Left forelimb (tissue), 1 donor: ENCODE measurements at regions not wholly inside any gene's neighbourhood (a gene's known extent, or its start where the extent isn't known, plus 50 kb on each side); places are given as distances from the start of the nearest gene placed in this dataset.
"Not testable (repeated sequence)": the region's sequence is repeated elsewhere in the genome, so short reads cannot be mapped to it uniquely, and the experiment has no call there.

Experiments
- DNase-seq: peaks from one replicate; pipeline ENCODE4 v3.0.0-alpha.2; 2018; ENCODE audit warnings: low spot score

DNA sequence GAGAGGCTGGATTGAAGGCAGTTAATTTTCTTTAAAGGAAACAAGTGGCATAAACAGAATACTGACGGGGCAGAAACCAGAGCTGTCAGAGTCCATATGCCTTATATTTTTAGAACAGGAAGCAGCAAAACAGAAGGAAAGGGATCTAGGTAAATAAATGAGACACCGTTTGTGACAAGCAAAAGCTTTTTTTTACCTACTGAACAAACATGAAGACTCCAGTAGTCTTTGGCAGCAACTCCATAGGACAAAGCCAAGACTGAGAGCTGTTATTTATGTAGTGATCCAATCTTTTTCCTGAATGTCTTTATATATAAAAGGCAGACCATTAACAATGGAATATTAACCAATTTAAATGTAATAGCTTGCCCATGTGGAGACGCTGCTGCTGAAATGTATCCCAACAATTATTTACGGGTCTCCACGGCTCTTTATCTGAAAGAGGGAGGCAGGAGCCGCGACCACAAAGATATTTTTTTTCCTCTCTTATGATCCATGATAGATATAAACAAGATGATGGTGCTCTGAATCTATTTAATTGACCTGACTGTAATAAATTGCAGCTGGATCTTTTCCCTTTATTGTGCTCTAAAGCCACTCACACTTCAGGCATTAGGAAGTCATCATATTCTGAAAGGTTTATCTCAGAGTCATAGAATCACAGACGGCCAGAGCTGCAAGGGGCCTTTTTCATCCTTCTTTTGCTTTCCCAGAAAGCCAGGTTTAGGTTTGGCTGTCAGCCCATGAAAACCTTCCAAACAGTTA, 687.8 kb downstream of the EFNB2 start:
- no peak for DNase-seq

GRCh38 chr13:105846923-105847322, 688.5 kb downstream of the EFNB2 start:
- DNase-seq = no peak

GRCh38 chr13:105841286-105841685, 694.2 kb downstream of the EFNB2 start:
- no peak for DNase-seq

- no peak for DNase-seq
These were observed 697.2 kb downstream of the EFNB2 start for GRCh38 chr13:105838231-105838630.

DNA sequence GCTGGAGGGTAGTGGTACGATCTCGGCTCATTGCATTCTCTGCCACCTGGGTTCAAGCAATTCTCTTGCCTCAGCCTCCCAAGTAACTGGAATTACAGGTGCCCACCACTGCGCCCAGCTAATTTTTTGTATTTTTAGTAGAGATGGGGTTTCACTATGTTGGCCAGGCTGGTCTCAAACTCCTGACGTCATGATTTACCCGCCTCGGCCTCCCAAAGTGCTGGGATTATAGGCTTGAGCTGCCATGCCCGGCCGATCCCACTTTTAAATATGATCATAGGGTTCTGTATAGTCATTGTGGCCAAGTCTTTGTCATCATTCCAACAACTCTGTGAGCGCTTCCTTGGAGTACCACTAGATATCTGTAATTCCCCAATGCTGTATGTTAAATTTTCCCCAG, 698.2 kb downstream of the EFNB2 start:
- DNase-seq = not testable (repeated sequence)

DNA sequence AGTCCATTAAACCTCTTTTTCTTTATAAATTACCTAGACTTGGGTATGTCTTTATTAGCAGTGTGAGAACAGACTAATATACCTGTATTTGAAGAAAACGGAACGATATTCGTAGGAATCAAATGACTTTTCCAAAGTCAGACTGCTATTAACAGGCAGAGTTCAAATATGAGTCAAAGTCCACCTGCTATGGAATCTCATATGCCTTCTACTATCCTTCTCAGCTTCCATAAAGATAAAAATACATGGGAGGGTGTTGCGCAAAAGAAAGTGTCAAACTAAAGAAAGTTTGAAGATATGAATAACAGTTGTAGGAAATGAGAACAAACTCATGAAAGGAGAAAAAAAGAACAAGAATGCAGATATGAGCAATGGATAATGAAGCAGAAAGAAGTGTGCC, 704.6 kb downstream of the EFNB2 start:
- no peak for DNase-seq

GRCh38 chr13:105827111-105827809, 708.2 kb downstream of the EFNB2 start:
- no peak for DNase-seq

DNA sequence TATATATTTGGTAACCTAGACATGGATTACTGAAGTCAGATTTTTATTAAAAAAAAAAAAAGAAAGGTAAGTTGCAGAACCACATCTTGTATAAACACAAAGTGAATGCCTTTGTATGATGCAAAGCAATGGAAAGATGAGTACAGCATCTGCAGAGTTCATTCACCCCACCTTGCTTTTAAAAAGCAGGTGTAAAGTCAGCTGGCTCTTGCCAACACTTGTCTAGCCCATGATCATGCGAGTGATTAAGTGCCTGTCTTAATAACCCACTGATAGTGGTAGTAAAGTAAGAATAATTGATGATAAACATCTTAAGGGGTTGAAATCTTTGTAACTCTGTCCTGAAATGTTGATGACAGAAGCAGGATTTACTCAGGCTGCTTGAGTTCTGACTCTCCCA, 710.4 kb downstream of the EFNB2 start:
- DNase-seq = no peak

- no peak for DNase-seq
These were observed 714.1 kb downstream of the EFNB2 start for GRCh38 chr13:105821337-105821736.

DNA sequence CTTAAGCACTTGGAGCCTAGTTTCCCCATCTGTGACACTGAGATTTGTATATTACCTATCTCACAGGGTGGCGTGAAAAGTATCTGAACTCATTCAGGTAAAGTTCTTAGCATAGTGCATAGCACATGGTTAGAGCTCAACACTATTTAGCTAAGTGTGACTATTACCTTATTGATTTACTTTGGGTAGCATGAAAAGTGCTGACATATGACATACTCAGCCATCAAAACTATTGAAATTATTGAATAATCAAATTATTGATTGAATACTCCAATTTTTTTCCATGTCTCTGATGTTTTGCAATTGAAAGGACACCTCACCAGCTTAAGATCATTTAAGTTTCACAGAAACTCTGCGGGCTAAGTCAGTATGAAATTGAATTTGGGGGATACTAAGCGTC, 715.0 kb downstream of the EFNB2 start:
- no peak for DNase-seq

GRCh38 chr13:105817498-105817897, 718.0 kb downstream of the EFNB2 start:
- no peak for DNase-seq

GRCh38 chr13:105816994-105817393, 718.5 kb downstream of the EFNB2 start:
- no peak for DNase-seq

- DNase-seq = no peak
These were observed 720.6 kb downstream of the EFNB2 start for GRCh38 chr13:105814902-105815250.

- no peak for DNase-seq
These were observed 721.1 kb downstream of the EFNB2 start for GRCh38 chr13:105814219-105814901.

DNA sequence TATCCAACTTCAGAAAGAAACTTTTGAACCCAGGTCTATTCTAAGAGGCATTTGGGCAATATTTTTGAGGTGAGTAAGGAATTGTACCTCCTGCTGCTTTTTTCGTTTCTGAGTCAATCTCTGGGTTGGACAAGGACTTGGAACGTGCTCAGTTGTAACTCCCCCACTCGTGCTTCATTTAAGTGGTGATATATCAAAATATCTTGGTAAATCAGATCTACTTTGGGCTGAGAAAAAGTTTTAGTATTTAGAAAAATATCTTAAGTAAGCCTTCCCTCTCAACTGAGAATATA, 728.9 kb downstream of the EFNB2 start:
- DNase-seq = no peak

- no peak for DNase-seq
These were observed 729.4 kb downstream of the EFNB2 start for GRCh38 chr13:105805892-105806627.

- DNase-seq = no peak
These were observed 730.8 kb downstream of the EFNB2 start for GRCh38 chr13:105804561-105805190.

- DNase-seq = no peak
These were observed 736.3 kb downstream of the EFNB2 start for GRCh38 chr13:105799155-105799554.

GRCh38 chr13:105798541-105798940, 736.9 kb downstream of the EFNB2 start:
- DNase-seq = no peak

DNA sequence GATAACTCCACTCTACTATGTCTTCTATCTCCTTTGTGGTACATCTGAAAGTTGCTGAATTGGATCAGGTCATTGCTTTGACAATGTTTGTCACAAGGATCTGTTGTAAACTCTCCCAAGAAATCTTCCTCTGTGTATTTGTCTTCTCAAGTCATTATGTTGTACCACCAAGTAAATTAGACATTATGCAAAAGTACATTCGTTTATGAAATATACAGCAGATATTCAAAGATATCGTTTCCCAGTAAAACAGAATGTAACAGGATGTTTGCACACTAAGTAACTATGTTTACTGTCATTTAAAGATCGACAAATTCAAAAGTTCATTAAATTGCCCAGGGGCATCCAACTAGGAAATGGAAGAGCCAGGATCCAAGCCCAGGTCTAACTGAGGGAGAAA, 739.4 kb downstream of the EFNB2 start:
- DNase-seq = no peak

GRCh38 chr13:105790923-105791322, 744.5 kb downstream of the EFNB2 start:
- DNase-seq = no peak

DNA sequence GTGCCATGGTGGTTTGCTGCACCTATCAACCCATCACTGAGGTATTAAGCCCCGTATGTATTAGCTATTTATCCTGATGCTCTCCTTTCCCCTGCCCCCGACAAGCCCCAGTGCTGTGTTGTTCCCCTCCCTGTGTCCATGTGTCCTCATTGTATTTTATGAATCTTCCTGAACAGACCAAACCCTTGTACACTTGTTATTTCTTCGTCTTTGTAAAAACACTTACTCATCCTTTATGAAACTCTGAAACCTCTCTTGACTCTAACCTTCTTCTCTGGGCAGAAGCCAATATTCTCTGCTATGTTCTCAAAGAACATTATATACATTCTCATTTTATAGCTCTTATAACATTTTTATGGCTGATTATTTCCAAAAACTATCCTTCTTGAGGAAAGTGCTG, 746.9 kb downstream of the EFNB2 start:
- DNase-seq = no peak
